Fibroblast of lung (primary cell): ENCODE measurements at regions not wholly inside any gene's neighbourhood (a gene's known extent, or its start where the extent isn't known, plus 50 kb on each side); places are given as distances from the start of the nearest gene placed in this dataset.

Experiments used
- DNase-seq, 2 donors: peaks; one replicate each; pipeline versions ENCODE4 v3.0.0 to v3.0.0-alpha.2; 2010; ENCODE audit warnings: low read depth in 2 of 2
- H2AFZ ChIP-seq: 2 replicates; pipeline ENCODE4 v1.5.1; 2012; ENCODE audit warnings: low read length, control low read depth, inconsistent platforms
- H3K27ac ChIP-seq: 2 replicates; pipeline ENCODE4 v1.5.1; 2011; ENCODE audit warnings: low read length, control low read depth; ENCODE audit not compliant: insufficient read depth
- H3K27me3 ChIP-seq: 2 replicates; pipeline ENCODE4 v1.5.1; 2011; ENCODE audit warnings: mild to moderate bottlenecking, low read length; ENCODE audit not compliant: control insufficient read depth, insufficient read depth
- H3K36me3 ChIP-seq: 2 replicates; pipeline ENCODE4 v1.5.1; 2011; ENCODE audit warnings: low read length; ENCODE audit not compliant: control insufficient read depth, insufficient read depth
- H3K4me1 ChIP-seq: 2 replicates; pipeline ENCODE4 v1.5.1; 2011; ENCODE audit warnings: low read length; ENCODE audit not compliant: control insufficient read depth, insufficient read depth; ENCODE audit errors: extremely low read depth
- H3K4me2 ChIP-seq: 2 replicates; pipeline ENCODE4 v1.5.1; 2011; ENCODE audit warnings: low read length, control low read depth; ENCODE audit not compliant: insufficient read depth; ENCODE audit errors: extremely low read depth
- H3K4me3 ChIP-seq, 4 experiments: fragments of 200-600 bp in 1 of 4; sonication (generic) in 1 of 4; replicated peaks in 1 of 4; 2 replicates each; pipeline ENCODE4 v1.5.1; 2011 to 2016; ENCODE audit warnings: low read length in 4 of 4, low read depth in 3 of 4, mild to moderate bottlenecking in 3 of 4, control low read depth in 2 of 4, inconsistent platforms in 1 of 4, mixed read lengths in 1 of 4; ENCODE audit not compliant: insufficient read depth in 1 of 4; ENCODE audit errors: control extremely low read depth in 1 of 4
- H3K79me2 ChIP-seq: 2 replicates; pipeline ENCODE4 v1.5.1; 2012; ENCODE audit warnings: mild to moderate bottlenecking, low read length, inconsistent platforms; ENCODE audit not compliant: control insufficient read depth, insufficient read depth
- H3K9ac ChIP-seq: 2 replicates; pipeline ENCODE4 v1.5.1; 2011; ENCODE audit warnings: mild to moderate bottlenecking, low read length, control low read depth; ENCODE audit not compliant: insufficient read depth
- H3K9me3 ChIP-seq: 2 replicates; pipeline ENCODE4 v1.5.1; 2012; ENCODE audit warnings: low read depth, low read length; ENCODE audit not compliant: control insufficient read depth, insufficient read depth
- H4K20me1 ChIP-seq: 2 replicates; pipeline ENCODE4 v1.5.1; 2011; ENCODE audit warnings: low read length; ENCODE audit not compliant: control insufficient read depth, insufficient read depth; ENCODE audit errors: extremely low read depth
- EZH2 ChIP-seq: IDR thresholded peaks from 2 replicates; pipeline ENCODE4 v1.5.1; 2012; ENCODE audit warnings: low read length, control low read depth, mild to moderate bottlenecking; ENCODE audit errors: missing control alignments
- TF ChIP-seq, protein P1 (sequence below), 2 donors: IDR thresholded peaks in 1 of 2; conservative IDR thresholded peaks in 1 of 2; 1 replicate in 1 of 2; 2 replicates in 1 of 2; pipeline ENCODE4 v1.5.1; 2011 to 2012; ENCODE audit warnings: low read length in 2 of 2, control low read depth in 1 of 2, inconsistent platforms in 1 of 2, low read depth in 1 of 2, mild to moderate bottlenecking in 1 of 2

DNA sequence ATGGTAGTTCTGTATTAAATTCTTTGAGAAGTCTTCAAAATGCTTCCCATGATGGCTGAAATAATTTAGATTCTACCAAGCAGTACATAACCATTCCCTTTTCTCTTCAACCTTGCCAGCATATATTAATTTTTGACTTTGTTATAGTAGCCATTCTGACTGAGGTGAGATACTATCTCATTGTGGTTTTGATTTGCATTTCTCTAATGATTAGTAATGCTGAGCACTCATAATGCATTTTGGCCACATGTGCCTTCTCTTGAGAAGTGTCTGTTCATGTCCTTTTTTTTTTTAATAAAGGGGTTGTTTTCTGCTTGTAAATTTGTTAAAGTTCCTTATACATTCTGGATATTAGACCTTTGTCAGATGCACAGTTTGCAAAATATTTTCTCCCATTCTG, 173.9 kb downstream of the CALCRL start:
- H3K4me3 ChIP-seq = no peak overlapping the region
- no peak overlapping the region for H3K9ac ChIP-seq
- no peaks in the 10 kb centered on the region for H4K20me1 ChIP-seq
- H3K27ac ChIP-seq = no peak overlapping the region
- no peaks in the 10 kb centered on the region for H3K9me3 ChIP-seq
- peak in 1 of 2 donors; percentile 36 for DNase-seq
- TF ChIP-seq EZH2 = no peak
- TF ChIP-seq, protein P1, sequence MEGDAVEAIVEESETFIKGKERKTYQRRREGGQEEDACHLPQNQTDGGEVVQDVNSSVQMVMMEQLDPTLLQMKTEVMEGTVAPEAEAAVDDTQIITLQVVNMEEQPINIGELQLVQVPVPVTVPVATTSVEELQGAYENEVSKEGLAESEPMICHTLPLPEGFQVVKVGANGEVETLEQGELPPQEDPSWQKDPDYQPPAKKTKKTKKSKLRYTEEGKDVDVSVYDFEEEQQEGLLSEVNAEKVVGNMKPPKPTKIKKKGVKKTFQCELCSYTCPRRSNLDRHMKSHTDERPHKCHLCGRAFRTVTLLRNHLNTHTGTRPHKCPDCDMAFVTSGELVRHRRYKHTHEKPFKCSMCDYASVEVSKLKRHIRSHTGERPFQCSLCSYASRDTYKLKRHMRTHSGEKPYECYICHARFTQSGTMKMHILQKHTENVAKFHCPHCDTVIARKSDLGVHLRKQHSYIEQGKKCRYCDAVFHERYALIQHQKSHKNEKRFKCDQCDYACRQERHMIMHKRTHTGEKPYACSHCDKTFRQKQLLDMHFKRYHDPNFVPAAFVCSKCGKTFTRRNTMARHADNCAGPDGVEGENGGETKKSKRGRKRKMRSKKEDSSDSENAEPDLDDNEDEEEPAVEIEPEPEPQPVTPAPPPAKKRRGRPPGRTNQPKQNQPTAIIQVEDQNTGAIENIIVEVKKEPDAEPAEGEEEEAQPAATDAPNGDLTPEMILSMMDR (conservative IDR thresholded peaks at IDR 0.05 in 1 of 2, IDR thresholded peaks at IDR 0.05 in 1 of 2; ENCODE audit: low read depth in 1 of 2, low read length in 2 of 2) = no peak
- no peaks in the 10 kb centered on the region for H3K27me3 ChIP-seq
- H3K4me1 ChIP-seq = no peaks in the 10 kb centered on the region
- no peak overlapping the region for H2AFZ ChIP-seq
- H3K4me2 ChIP-seq = no peak overlapping the region
- H3K79me2 ChIP-seq = no peaks in the 10 kb centered on the region
- H3K36me3 ChIP-seq = no peaks in the 10 kb centered on the region

DNA sequence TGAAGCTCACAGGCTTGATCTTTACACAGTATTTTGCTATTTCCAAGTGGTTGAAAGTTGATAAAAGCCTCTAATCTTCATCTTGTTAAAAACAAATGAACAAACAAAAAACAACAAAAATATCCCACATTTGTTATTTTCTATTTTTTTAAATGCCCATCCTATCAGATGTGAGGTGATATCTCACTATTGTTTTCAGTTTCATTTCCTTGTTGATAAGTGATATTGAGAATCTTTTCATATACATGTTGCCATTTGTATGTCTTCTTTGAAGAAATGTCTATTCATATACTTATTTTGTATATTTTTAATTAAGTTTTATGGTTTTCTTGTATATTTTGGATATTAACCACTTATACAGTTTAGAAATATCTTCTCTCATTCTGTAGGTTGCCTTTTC, 175.8 kb downstream of the CALCRL start:
- TF ChIP-seq, protein P1 (conservative IDR thresholded peaks at IDR 0.05 in 1 of 2, IDR thresholded peaks at IDR 0.05 in 1 of 2; ENCODE audit: low read depth in 1 of 2, low read length in 2 of 2) = no peak
- TF ChIP-seq EZH2 = no peak
- Histone ChIP-seq H2AFZ (no peak overlapping the region), H3K9me3 (no peaks in the 10 kb centered on the region), H3K4me1 (no peaks in the 10 kb centered on the region), H3K36me3 (no peaks in the 10 kb centered on the region), H3K27me3 (no peaks in the 10 kb centered on the region), H3K4me2 (no peak overlapping the region), H3K9ac (no peak overlapping the region), H3K27ac (no peak overlapping the region), H3K79me2 (no peaks in the 10 kb centered on the region), H4K20me1 (no peaks in the 10 kb centered on the region), H3K4me3 (no peak overlapping the region)
- DNase-seq = no peak

DNA sequence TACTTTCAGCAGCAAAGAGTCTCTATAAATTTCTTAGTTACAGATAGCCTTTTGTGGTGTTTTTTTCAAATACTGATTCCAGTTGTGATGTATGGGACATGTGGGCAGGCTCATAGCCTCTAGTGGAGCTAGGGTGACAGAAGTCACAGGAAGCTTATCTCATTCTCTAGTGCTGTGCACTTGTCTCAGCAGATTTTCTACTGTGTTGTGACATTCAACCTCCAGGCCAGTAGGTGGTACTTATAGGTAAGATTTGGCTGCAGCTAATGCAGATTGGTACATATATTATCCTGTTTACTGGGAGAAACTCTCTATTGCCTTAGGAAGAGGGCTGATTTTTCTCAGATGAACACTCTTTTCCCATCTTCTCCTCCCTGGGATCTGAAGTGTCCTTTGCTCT, 176.2 kb downstream of the CALCRL start:
- Histone ChIP-seq H3K9ac (no peak overlapping the region), H3K79me2 (no peaks in the 10 kb centered on the region), H3K27me3 (no peaks in the 10 kb centered on the region), H3K4me3 (no peak overlapping the region), H3K4me2 (no peak overlapping the region), H2AFZ (no peak overlapping the region), H3K36me3 (no peaks in the 10 kb centered on the region), H4K20me1 (no peaks in the 10 kb centered on the region), H3K27ac (no peak overlapping the region), H3K4me1 (no peaks in the 10 kb centered on the region), H3K9me3 (no peaks in the 10 kb centered on the region)
- DNase-seq = no peak
- TF ChIP-seq, protein P1 (conservative IDR thresholded peaks at IDR 0.05 in 1 of 2, IDR thresholded peaks at IDR 0.05 in 1 of 2; ENCODE audit: low read depth in 1 of 2, low read length in 2 of 2) = no peak
- TF ChIP-seq EZH2 = no peak
